Endothelial cell (in vitro differentiated cells): ENCODE measurements at regions not wholly inside any gene's neighbourhood (a gene's known extent, or its start where the extent isn't known, plus 50 kb on each side); places are given as distances from the start of the nearest gene placed in this dataset.

Source experiments
- DNase-seq: peaks from one replicate; pipeline ENCODE4 v3.0.0; 2021; ENCODE audit warnings: low spot score
- H3K27ac Mint-ChIP-seq: one replicate; pipeline ENCODE4 v1.8.0; 2021; ENCODE audit warnings: mixed read lengths, inconsistent platforms; ENCODE audit not compliant: unreplicated experiment
- H3K27me3 Mint-ChIP-seq: one replicate; pipeline ENCODE4 v1.8.0; 2021; ENCODE audit warnings: mild to moderate bottlenecking, moderate library complexity, mixed read lengths, inconsistent platforms; ENCODE audit not compliant: unreplicated experiment
- H3K36me3 Mint-ChIP-seq: one replicate; pipeline ENCODE4 v1.8.0; 2021; ENCODE audit warnings: mild to moderate bottlenecking, low read depth, mixed read lengths, inconsistent platforms; ENCODE audit not compliant: unreplicated experiment
- H3K4me1 Mint-ChIP-seq: one replicate; pipeline ENCODE4 v1.8.0; 2021; ENCODE audit warnings: mild to moderate bottlenecking, mixed read lengths, inconsistent platforms; ENCODE audit not compliant: unreplicated experiment
- H3K4me3 Mint-ChIP-seq: one replicate; pipeline ENCODE4 v1.8.0; 2021; ENCODE audit warnings: mild to moderate bottlenecking, mixed read lengths, inconsistent platforms; ENCODE audit not compliant: unreplicated experiment
- H3K9me3 Mint-ChIP-seq: one replicate; pipeline ENCODE4 v1.8.0; 2021; ENCODE audit warnings: mixed read lengths, inconsistent platforms; ENCODE audit not compliant: unreplicated experiment
- CTCF ChIP-seq: fragments of 200-600 bp; sonication (generic); IDR thresholded peaks from one replicate; pipeline ENCODE4 v1.5.0; 2021; ENCODE audit warnings: antibody characterized with exemption; ENCODE audit not compliant: unreplicated experiment

DNA sequence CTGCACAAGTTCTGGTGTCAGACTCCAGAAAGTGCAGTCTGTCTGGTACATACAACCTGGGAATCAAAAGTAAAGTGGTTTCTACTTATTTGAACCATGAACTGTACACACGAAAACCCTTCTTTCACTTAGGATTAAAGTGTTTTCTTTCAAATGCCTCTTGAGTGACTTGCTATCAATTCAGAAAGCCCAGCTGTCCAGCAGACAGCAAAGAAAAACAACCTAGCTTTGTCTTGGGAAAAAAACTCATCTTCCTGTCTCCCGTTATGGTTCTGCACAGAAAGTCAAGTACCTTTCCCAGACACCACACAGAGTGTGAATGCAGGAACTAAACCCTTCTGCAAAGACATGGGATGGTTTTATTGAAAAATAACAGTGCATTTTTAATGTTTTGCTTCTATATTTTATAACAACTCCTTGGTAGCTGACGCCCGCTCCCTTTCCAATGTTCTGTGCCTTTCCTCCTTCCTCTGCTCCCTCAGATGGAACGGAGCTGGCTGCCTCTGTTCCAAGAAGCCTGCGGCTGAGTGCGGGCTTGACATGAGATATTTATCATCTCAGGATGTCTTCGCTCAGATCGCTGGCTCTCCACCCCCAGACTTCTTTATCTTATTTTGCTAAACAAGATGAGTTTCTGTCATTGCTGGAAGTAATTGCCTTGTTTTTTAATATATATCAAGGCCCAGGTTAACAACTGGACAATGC, 322.3 kb upstream of the B3GAT1 start:
- H3K4me3 Mint-ChIP-seq = no peak overlapping the region
- no peaks in the 10 kb centered on the region for H3K36me3 Mint-ChIP-seq
- no peaks in the 10 kb centered on the region for H3K27me3 Mint-ChIP-seq
- TF ChIP-seq CTCF = no peak
- H3K9me3 Mint-ChIP-seq = no peaks in the 10 kb centered on the region
- H3K27ac Mint-ChIP-seq = no peak overlapping the region
- H3K4me1 Mint-ChIP-seq = peaks cover 7% of the 10 kb centered on the region
- no peak for DNase-seq

DNA sequence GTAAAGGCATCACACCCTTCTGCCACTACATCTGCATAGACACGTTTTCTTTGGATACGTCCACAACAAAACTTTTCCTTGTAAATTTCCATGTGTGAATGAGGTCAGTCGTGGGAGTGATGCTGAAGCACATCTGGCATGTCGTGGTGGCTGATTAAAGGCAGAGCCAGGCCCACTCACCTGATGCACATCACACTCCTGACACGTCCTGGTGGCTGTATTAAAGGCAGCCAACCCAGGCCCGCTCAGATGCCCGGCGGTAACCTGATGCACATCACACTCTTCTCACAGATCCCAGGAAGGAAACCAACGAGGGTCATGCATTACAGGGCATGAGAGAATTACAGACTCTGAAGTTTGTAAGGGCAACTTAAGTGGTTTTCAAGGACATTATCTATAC, 321.6 kb upstream of the B3GAT1 start:
- Mint-ChIP-seq H3K27ac (no peak overlapping the region), H3K9me3 (no peaks in the 10 kb centered on the region), H3K36me3 (no peaks in the 10 kb centered on the region), H3K27me3 (no peaks in the 10 kb centered on the region), H3K4me1 (peaks cover 7% of the 10 kb centered on the region), H3K4me3 (no peak overlapping the region)
- no peak for DNase-seq
- no peak for TF ChIP-seq CTCF

DNA sequence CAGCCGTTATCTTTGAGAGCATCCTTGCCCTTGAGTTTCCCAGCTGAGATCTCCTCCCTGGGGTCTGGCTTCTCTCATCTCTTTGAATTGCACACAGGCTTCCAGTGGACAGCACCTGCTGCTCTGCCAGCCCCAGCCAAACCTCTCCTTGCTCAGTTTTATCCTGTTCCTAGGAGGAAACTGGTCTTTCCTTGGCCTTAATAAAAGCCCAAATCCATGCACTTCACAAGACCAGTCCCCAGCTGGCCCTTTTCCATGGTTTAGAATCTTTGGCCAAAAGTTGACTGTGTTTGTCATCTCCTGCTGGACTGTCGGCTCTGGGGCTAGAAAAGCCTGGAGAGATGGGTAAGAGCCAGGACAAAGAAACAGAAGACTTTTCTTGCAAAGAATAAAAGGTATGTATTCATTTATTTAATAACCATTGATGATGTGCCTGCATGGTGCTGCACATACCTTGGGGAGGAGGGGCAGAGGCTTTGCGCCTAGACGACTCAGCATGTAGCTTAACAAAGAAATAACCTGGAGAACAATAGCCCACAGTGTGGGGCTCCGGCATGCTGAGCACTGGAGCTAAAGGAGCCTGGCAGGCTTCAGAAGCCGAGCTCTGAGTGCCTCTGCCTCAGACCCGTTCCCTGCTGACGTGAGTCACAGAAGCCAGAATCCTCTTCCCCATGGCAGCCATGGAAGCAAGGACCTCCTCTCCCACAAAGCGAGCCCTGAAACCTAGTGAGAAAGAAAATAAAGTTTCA, 319.3 kb upstream of the B3GAT1 start:
- H3K9me3 Mint-ChIP-seq = no peaks in the 10 kb centered on the region
- peaks cover 4% of the 10 kb centered on the region for H3K27me3 Mint-ChIP-seq
- H3K36me3 Mint-ChIP-seq = no peaks in the 10 kb centered on the region
- peaks cover 10% of the 10 kb centered on the region for H3K4me1 Mint-ChIP-seq
- no peak for TF ChIP-seq CTCF
- H3K27ac Mint-ChIP-seq = no peak overlapping the region
- no peak overlapping the region for H3K4me3 Mint-ChIP-seq
- no peak for DNase-seq

- no peak for DNase-seq
- H3K27ac Mint-ChIP-seq = no peak overlapping the region
- H3K4me1 Mint-ChIP-seq = peaks cover 10% of the 10 kb centered on the region
Observed at GRCh38 chr11:134730561-134731212, 318.6 kb upstream of the B3GAT1 start.

More at GRCh38 chr11:134730561-134731212, 318.6 kb upstream of the B3GAT1 start:
- no peak overlapping the region for H3K4me3 Mint-ChIP-seq
- peaks cover 5% of the 10 kb centered on the region for H3K27me3 Mint-ChIP-seq
- no peaks in the 10 kb centered on the region for H3K36me3 Mint-ChIP-seq
- no peaks in the 10 kb centered on the region for H3K9me3 Mint-ChIP-seq
- TF ChIP-seq CTCF = no peak
